ENCODE measurements at regions not wholly inside any gene's neighbourhood (a gene's known extent, or its start where the extent isn't known, plus 50 kb on each side); places are given as distances from the start of the nearest gene placed in this dataset.

- no peak for ATAC-seq (ENCODE audit: low read depth)
- Histone ChIP-seq H4K20me1 (ENCODE audit: control insufficient read depth, insufficient read depth, low read length, poor library complexity, severe bottlenecking) (no peaks in the 10 kb centered on the region), H3K79me2 (ENCODE audit: control insufficient read depth, insufficient read depth, low read length) (no peaks in the 10 kb centered on the region), H3K27ac (ENCODE audit: low read length in 2 of 2) (no peak overlapping the region), H3K9me3 (ENCODE audit: control extremely low read depth in 1 of 3, control insufficient read depth in 2 of 3, insufficient read depth in 1 of 3, low read length in 2 of 3) (peaks cover 0 to 6% (median 0%) of the 10 kb centered on the region in 3 donors), H3K27me3 (replicated peaks in 1 of 4; ENCODE audit: control extremely low read depth in 1 of 4, control insufficient read depth in 3 of 4, insufficient read depth in 4 of 4, low read length in 3 of 4) (no peaks in the 10 kb centered on the region), H3K4me3 (ENCODE audit: control extremely low read depth in 1 of 5, extremely low read depth in 1 of 5, insufficient read depth in 1 of 5, low read depth in 2 of 5, low read length in 4 of 5) (no peak overlapping the region), H3K4me1 (ENCODE audit: control insufficient read depth in 2 of 2, insufficient read depth in 2 of 2, low read length in 2 of 2) (no peaks in the 10 kb centered on the region), H3K4me2 (replicated peaks; ENCODE audit: low read depth, low read length, poor library complexity, severe bottlenecking) (no peak overlapping the region), H3K36me3 (replicated peaks in 1 of 2; ENCODE audit: control extremely low read depth in 1 of 2, control insufficient read depth in 1 of 2, extremely low read depth in 1 of 2, insufficient read depth in 2 of 2, low read length in 1 of 2) (no peaks in the 10 kb centered on the region), H3K9ac (ENCODE audit: low read length) (no peak overlapping the region), H2AFZ (ENCODE audit: insufficient read depth, low read depth, low read length, poor library complexity, severe bottlenecking) (no peak overlapping the region)
- no peak overlapping the region for H3K4me3 Mint-ChIP-seq
- CTCF ChIA-PET, result no interaction called here
- POLR2A ChIA-PET, result no interaction called here
- peaks cover 3% of the 10 kb centered on the region for H3K9me3 Mint-ChIP-seq (ENCODE audit: insufficient read depth)
- H3K27me3 Mint-ChIP-seq, result peaks cover 11% of the 10 kb centered on the region
- no peak overlapping the region for H3K27ac Mint-ChIP-seq
- DNase-seq, result no peak
- no peaks in the 10 kb centered on the region for H3K4me1 Mint-ChIP-seq
- TF ChIP-seq CTCF (IDR thresholded peaks at IDR 0.05) (no peak), EZH2 (IDR thresholded peaks at IDR 0.05; ENCODE audit: borderline replicate concordance, insufficient read depth, low read depth, low read length, poor library complexity, severe bottlenecking) (no peak)
- intact Hi-C loops (cut with micrococcal nuclease), result no loop called here
Measured at GRCh38 chr5:144024545-144024944, 145.9 kb downstream of the YIPF5 start.

- ATAC-seq (ENCODE audit: low read depth) (no peak), DNase-seq (no peak)
- intact Hi-C loops (cut with micrococcal nuclease), result no loop called here
- Histone ChIP-seq H3K27ac (ENCODE audit: low read length in 2 of 2) (no peak overlapping the region), H3K4me1 (ENCODE audit: control insufficient read depth in 2 of 2, insufficient read depth in 2 of 2, low read length in 2 of 2) (no peaks in the 10 kb centered on the region), H3K9me3 (ENCODE audit: control extremely low read depth in 1 of 3, control insufficient read depth in 2 of 3, insufficient read depth in 1 of 3, low read length in 2 of 3) (peaks cover 0 to 4% (median 0%) of the 10 kb centered on the region in 3 donors), H2AFZ (ENCODE audit: insufficient read depth, low read depth, low read length, poor library complexity, severe bottlenecking) (no peak overlapping the region), H3K4me2 (replicated peaks; ENCODE audit: low read depth, low read length, poor library complexity, severe bottlenecking) (no peak overlapping the region), H4K20me1 (ENCODE audit: control insufficient read depth, insufficient read depth, low read length, poor library complexity, severe bottlenecking) (no peaks in the 10 kb centered on the region), H3K79me2 (ENCODE audit: control insufficient read depth, insufficient read depth, low read length) (no peaks in the 10 kb centered on the region), H3K9ac (ENCODE audit: low read length) (no peak overlapping the region), H3K27me3 (replicated peaks in 1 of 4; ENCODE audit: control extremely low read depth in 1 of 4, control insufficient read depth in 3 of 4, insufficient read depth in 4 of 4, low read length in 3 of 4) (no peaks in the 10 kb centered on the region), H3K36me3 (replicated peaks in 1 of 2; ENCODE audit: control extremely low read depth in 1 of 2, control insufficient read depth in 1 of 2, extremely low read depth in 1 of 2, insufficient read depth in 2 of 2, low read length in 1 of 2) (no peaks in the 10 kb centered on the region), H3K4me3 (ENCODE audit: control extremely low read depth in 1 of 5, extremely low read depth in 1 of 5, insufficient read depth in 1 of 5, low read depth in 2 of 5, low read length in 4 of 5) (no peak overlapping the region)
- Mint-ChIP-seq H3K4me1 (no peaks in the 10 kb centered on the region), H3K27me3 (peaks cover 7% of the 10 kb centered on the region), H3K4me3 (no peak overlapping the region), H3K27ac (no peak overlapping the region), H3K9me3 (ENCODE audit: insufficient read depth) (peaks cover 3% of the 10 kb centered on the region)
- CTCF ChIA-PET, result no interaction called here
- POLR2A ChIA-PET, result no interaction called here
- no peak for TF ChIP-seq EZH2 (IDR thresholded peaks at IDR 0.05; ENCODE audit: borderline replicate concordance, insufficient read depth, low read depth, low read length, poor library complexity, severe bottlenecking)
- no peak for TF ChIP-seq CTCF (IDR thresholded peaks at IDR 0.05)
- no CpG with 5 or more reads among the region's 1 CpG for WGBS (ENCODE audit: insufficient coverage)
Measured at GRCh38 chr5:144026286-144026685, 144.2 kb downstream of the YIPF5 start.
